ENCODE measurements at regions not wholly inside any gene's neighbourhood (a gene's known extent, or its start where the extent isn't known, plus 50 kb on each side); places are given as distances from the start of the nearest gene placed in this dataset.

GRCh38 chr1:162985816-162986435 is 83.2 kb upstream of the RGS4 start:
- H3K23me2 ChIP-seq (ENCODE audit: low read depth, low read length), result no peaks in the 10 kb centered on the region
- CTCF ChIA-PET (ENCODE audit: partially characterized antibody), result interaction anchor here (0.7 to 1.6 kb wide), 10 partner anchors 10 to 330 kb away, joined by 3 to 6 read pairs (median 4); partner anchors contain the start of gene RGS4

More at GRCh38 chr1:162985816-162986435, 83.2 kb upstream of the RGS4 start:
- no peak overlapping the region for H3K56ac ChIP-seq (replicated peaks; ENCODE audit: insufficient read length, low read depth, low read length)
- H3K4me3 ChIP-seq (ENCODE audit: extremely low read depth in 1 of 4, insufficient read depth in 2 of 4, low read depth in 3 of 4, low read length in 4 of 4), result no peak overlapping the region
- H3K4me1 ChIP-seq (replicated peaks in 1 of 4; ENCODE audit: control insufficient read depth in 3 of 4, insufficient read depth in 4 of 4, low read length in 3 of 4), result 0 out of 7 replicates have a peak, but pooled peaks cover 0 to 2% (median 0%) of the 10 kb centered on the region in 4 experiments
- no peaks in the 10 kb centered on the region for H3K9me3 ChIP-seq (ENCODE audit: insufficient read depth in 2 of 2, low read depth in 1 of 2, low read length in 1 of 2)
- no peak overlapping the region for H3K27ac ChIP-seq (ENCODE audit: low read depth, low read length)
- H3K27me3 ChIP-seq (replicated peaks in 1 of 4; ENCODE audit: control insufficient read depth in 3 of 4, extremely low read depth in 1 of 4, insufficient read depth in 3 of 4, low read length in 3 of 4), result no peaks in the 10 kb centered on the region
- H3K14ac ChIP-seq (ENCODE audit: insufficient read length), result no peak overlapping the region
- no peaks in the 10 kb centered on the region for H3K36me3 ChIP-seq (ENCODE audit: control insufficient read depth in 2 of 4, insufficient read depth in 4 of 4, low read length in 3 of 4)
- H3K18ac ChIP-seq (ENCODE audit: extremely low read depth, low read length), result no peak overlapping the region
- POLR2A ChIA-PET (ENCODE audit: partially characterized antibody), result no interaction called here
- H2BK15ac ChIP-seq (ENCODE audit: low read length), result no peak overlapping the region
- H3K23ac ChIP-seq (ENCODE audit: insufficient read length), result no peak overlapping the region
- H3K4ac ChIP-seq (replicated peaks; ENCODE audit: insufficient read length, low read depth, low read length), result no peak overlapping the region
- no peak overlapping the region for H2BK120ac ChIP-seq (replicated peaks; ENCODE audit: low read depth, low read length)
- H3K79me1 ChIP-seq (ENCODE audit: low read depth, low read length), result no peaks in the 10 kb centered on the region
- no peak overlapping the region for H3K9ac ChIP-seq (replicated peaks in 1 of 4; ENCODE audit: extremely low read depth in 1 of 4, low read depth in 3 of 4, low read length in 3 of 4)
- FAIRE-seq (no peak), DNase-seq (ENCODE audit: low read depth in 1 of 2, low spot score in 2 of 2) (no peak)
- no peak overlapping the region for H4K91ac ChIP-seq (replicated peaks; ENCODE audit: insufficient read length, low read length)
- no peak overlapping the region for H3K4me2 ChIP-seq (ENCODE audit: insufficient read depth in 1 of 2, low read depth in 2 of 2, low read length in 2 of 2)
- 95% methylated on average over 3 of the region's 3 CpGs; no CpG with 5 or more reads in 1 of the 2 experiments for WGBS, 2 experiments (ENCODE audit: extremely low coverage in 1 of 2, insufficient coverage in 1 of 2, insufficient read length in 1 of 2, insufficient replicate concordance in 2 of 2, low coverage in 1 of 2, low lambda C conversion rate in 2 of 2, missing lambda C conversion rate in 1 of 2)
- no peaks in the 10 kb centered on the region for H4K20me1 ChIP-seq (replicated peaks in 1 of 2; ENCODE audit: control insufficient read depth in 1 of 2, insufficient read depth in 2 of 2, low read length in 2 of 2)
- no peaks in the 10 kb centered on the region for H3K79me2 ChIP-seq (ENCODE audit: control insufficient read depth in 1 of 2, insufficient read depth in 2 of 2, low read length in 2 of 2)
- H4K8ac ChIP-seq (ENCODE audit: extremely low read depth, insufficient read depth, low read length), result no peak overlapping the region
- H2BK12ac ChIP-seq (ENCODE audit: low read depth, low read length), result no peak overlapping the region
- 0 out of 2 replicates have a peak overlapping the region, but pooled peaks have one; percentile 27 for H2AFZ ChIP-seq (ENCODE audit: low read length)
- H2AK5ac ChIP-seq (ENCODE audit: low read depth, low read length), result no peak overlapping the region
- H4K5ac ChIP-seq (ENCODE audit: insufficient read length, low read depth, low read length), result no peak overlapping the region
- TF ChIP-seq CHD1 (IDR thresholded peaks at IDR 0.05; ENCODE audit: low read depth, low read length) (no peak), TAF7 (optimal IDR thresholded peaks at IDR 0.05; ENCODE audit: borderline replicate concordance, low read depth, low read length) (no peak), POLR2AphosphoS5 (IDR thresholded peaks at IDR 0.05; ENCODE audit: low read depth, low read length) (no peak), TBP (IDR thresholded peaks at IDR 0.05; ENCODE audit: low read depth, low read length) (no peak), TEAD4 (IDR thresholded peaks at IDR 0.05; ENCODE audit: low read depth, low read length) (no peak)
- no peak overlapping the region for H2BK5ac ChIP-seq (ENCODE audit: low read depth, low read length)
- no peak overlapping the region for H2BK20ac ChIP-seq (ENCODE audit: low read length)
